Activated CD8-positive, alpha-beta T cell treated with anti-CD3 and anti-CD28 coated beads for 36 hours (primary cell): ENCODE measurements at regions not wholly inside any gene's neighbourhood (a gene's known extent, or its start where the extent isn't known, plus 50 kb on each side); places are given as distances from the start of the nearest gene placed in this dataset.

Experiments used
- ATAC-seq: fragments of 200-7000 bp; cut with Tn5 transposase; one replicate; pipeline ENCODE4 v1.10.0; 2021; ENCODE audit warnings: mild to moderate bottlenecking, moderate library complexity
- CTCF ChIA-PET: fragments of 350-600 bp; sonication (Branson Sonifier 250); formaldehyde crosslinking; loops from one replicate; lab custom pipeline; 2021; ENCODE audit warnings: antibody characterized with exemption; lab: Charles Lee
- POLR2A ChIA-PET: fragments of 350-600 bp; sonication (Branson Sonifier 250); formaldehyde crosslinking; loops from one replicate; lab custom pipeline; 2021; ENCODE audit warnings: antibody characterized with exemption; lab: Charles Lee
- DNase-seq: peaks from one replicate; pipeline ENCODE4 v3.0.0-alpha.2; 2020
- H3K27ac Mint-ChIP-seq: one replicate; pipeline ENCODE4 v1.8.0; 2021; ENCODE audit warnings: mild to moderate bottlenecking, mixed read lengths
- H3K27me3 Mint-ChIP-seq: one replicate; pipeline ENCODE4 v1.8.0; 2021; ENCODE audit warnings: mixed read lengths
- H3K36me3 Mint-ChIP-seq: one replicate; pipeline ENCODE4 v1.8.0; 2021; ENCODE audit warnings: low read depth, mixed read lengths
- H3K4me1 Mint-ChIP-seq: one replicate; pipeline ENCODE4 v1.8.0; 2021; ENCODE audit warnings: low read depth, mixed read lengths
- H3K4me3 Mint-ChIP-seq: one replicate; pipeline ENCODE4 v1.8.0; 2021; ENCODE audit warnings: mild to moderate bottlenecking, moderate library complexity, mixed read lengths
- H3K9me3 Mint-ChIP-seq: one replicate; pipeline ENCODE4 v1.8.0; 2021; ENCODE audit warnings: mixed read lengths
- intact Hi-C: fragments of 100-400 bp; cut with micrococcal nuclease; formaldehyde crosslinking; loops from one replicate; pipeline ENCODE4 v1.10.0; 2022
- TF ChIP-seq, protein P1 (sequence below): fragments of 200-600 bp; IDR thresholded peaks from one replicate; pipeline ENCODE4 v1.8.0; 2022; ENCODE audit warnings: antibody characterized with exemption, mild to moderate bottlenecking

DNA sequence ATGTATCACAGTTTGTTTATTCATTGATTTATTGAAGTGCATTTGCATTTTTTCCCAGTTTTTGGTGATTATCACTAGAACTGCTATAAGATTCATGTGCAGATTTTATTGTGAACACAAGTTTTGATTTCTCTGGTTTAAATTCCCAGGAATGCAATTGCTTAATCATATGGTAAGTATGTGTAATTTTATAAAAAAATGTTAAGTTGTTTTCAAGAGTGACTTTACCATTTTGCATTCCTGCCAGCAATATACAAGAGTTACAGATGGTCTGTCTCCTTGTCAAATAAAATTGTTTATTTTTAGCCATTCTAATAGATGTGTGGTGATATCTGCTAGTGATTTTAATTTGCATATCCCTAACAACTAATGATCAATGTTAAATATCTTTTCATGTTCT, 127.3 kb upstream of the APP start:
- ATAC-seq (no peak), DNase-seq (no peak)
- Mint-ChIP-seq H3K27me3 (peaks cover 2% of the 10 kb centered on the region), H3K4me3 (no peak overlapping the region), H3K27ac (no peak overlapping the region), H3K36me3 (no peaks in the 10 kb centered on the region), H3K9me3 (peaks cover 11% of the 10 kb centered on the region), H3K4me1 (no peaks in the 10 kb centered on the region)
- intact Hi-C loops: no loop called here
- ChIA-PET POLR2A (no interaction called here), CTCF (no interaction called here)
- TF ChIP-seq, protein P1, sequence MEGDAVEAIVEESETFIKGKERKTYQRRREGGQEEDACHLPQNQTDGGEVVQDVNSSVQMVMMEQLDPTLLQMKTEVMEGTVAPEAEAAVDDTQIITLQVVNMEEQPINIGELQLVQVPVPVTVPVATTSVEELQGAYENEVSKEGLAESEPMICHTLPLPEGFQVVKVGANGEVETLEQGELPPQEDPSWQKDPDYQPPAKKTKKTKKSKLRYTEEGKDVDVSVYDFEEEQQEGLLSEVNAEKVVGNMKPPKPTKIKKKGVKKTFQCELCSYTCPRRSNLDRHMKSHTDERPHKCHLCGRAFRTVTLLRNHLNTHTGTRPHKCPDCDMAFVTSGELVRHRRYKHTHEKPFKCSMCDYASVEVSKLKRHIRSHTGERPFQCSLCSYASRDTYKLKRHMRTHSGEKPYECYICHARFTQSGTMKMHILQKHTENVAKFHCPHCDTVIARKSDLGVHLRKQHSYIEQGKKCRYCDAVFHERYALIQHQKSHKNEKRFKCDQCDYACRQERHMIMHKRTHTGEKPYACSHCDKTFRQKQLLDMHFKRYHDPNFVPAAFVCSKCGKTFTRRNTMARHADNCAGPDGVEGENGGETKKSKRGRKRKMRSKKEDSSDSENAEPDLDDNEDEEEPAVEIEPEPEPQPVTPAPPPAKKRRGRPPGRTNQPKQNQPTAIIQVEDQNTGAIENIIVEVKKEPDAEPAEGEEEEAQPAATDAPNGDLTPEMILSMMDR: no peak

DNA sequence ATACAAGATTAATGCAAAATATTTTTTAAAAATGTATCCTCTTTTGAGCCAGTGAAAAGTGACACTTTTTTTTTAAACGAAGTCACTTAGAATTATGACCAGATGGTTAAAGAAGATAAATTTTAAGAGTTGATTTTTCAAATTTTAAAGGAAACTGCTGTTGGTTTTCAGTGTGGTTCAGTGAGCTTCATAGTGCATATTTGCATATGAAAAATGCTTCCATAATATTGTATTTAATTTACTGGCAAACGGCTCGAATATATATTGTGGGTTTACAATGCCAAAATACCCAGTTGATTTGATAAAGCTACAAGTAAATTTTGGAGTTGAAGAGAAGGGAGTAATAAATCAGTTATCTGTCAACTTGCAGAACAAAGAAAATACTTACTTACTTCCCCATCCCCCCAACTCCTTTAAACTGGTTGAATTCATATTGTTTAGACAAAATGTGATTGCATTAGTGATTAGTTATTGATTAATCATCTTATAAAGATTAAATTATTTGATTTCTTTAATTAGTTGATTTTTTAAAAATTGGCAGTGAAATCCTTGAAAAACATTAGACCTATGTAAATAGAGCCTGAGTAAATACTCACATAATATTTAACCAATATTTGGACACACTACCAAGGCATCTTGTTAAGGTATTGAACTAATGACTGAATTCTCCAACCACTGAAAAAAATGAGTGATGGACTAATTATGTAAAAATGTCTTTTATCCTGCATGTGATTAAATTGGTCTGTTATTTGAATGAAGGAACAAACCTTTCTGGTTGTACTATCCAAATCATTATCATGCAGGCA, 122.8 kb upstream of the APP start:
- ChIA-PET POLR2A (no interaction called here), CTCF (no interaction called here)
- intact Hi-C loops: no loop called here
- no peak for DNase-seq
- Mint-ChIP-seq H3K4me1 (no peaks in the 10 kb centered on the region), H3K9me3 (peaks cover 11% of the 10 kb centered on the region), H3K36me3 (no peaks in the 10 kb centered on the region), H3K27me3 (no peaks in the 10 kb centered on the region), H3K4me3 (no peak overlapping the region), H3K27ac (no peak overlapping the region)
- ATAC-seq: no peak
- TF ChIP-seq, protein P1: no peak

DNA sequence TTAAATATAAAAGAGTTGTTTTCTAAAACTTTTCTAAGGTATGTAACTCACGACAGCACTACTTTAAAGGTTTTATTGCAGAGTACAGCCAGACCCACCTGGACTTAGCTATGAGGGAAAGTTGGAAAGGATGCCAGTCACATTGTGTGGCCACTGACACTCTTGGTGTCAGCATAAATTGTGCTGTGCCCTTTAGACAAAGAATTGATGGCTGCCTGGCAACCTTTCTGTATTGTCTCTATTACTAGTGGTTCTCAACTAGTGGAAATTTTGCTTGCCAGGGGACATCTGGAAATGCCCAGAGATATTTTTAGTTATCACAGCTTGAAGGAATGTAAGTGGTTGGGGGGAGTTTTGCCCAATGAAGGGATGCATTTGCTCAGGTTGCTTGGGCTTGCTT, 117.5 kb upstream of the APP start:
- ChIA-PET CTCF (no interaction called here), POLR2A (no interaction called here)
- no peaks in the 10 kb centered on the region for H3K36me3 Mint-ChIP-seq
- H3K27me3 Mint-ChIP-seq: no peaks in the 10 kb centered on the region
- ATAC-seq (no peak), DNase-seq (no peak)
- H3K4me1 Mint-ChIP-seq: no peaks in the 10 kb centered on the region
- TF ChIP-seq, protein P1: no peak
- intact Hi-C loops: no loop called here
- H3K27ac Mint-ChIP-seq: no peak overlapping the region
- no peak overlapping the region for H3K4me3 Mint-ChIP-seq
- no peaks in the 10 kb centered on the region for H3K9me3 Mint-ChIP-seq

DNA sequence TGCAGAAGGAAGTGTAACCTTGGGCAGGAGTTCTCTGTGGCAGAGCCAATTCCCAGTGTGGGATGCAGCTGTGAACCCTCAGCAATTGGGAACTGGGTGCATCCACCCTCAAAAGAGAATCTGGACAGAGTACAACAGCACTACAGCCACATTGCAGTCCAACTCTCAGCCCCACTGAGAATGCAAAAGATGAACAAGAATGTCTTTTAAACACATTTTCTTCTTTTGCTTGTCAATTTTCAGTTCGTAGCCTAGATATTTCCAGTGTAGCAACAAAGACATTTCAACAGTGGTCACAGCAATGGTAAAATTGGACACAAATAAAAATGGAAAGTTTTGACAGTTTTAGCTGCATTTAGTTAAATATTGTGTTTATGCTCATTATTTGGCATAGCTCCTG, 114.0 kb upstream of the APP start:
- H3K4me1 Mint-ChIP-seq: no peaks in the 10 kb centered on the region
- TF ChIP-seq, protein P1: no peak
- ChIA-PET CTCF (no interaction called here), POLR2A (no interaction called here)
- H3K36me3 Mint-ChIP-seq: no peaks in the 10 kb centered on the region
- ATAC-seq (no peak), DNase-seq (no peak)
- H3K4me3 Mint-ChIP-seq: no peak overlapping the region
- H3K9me3 Mint-ChIP-seq: no peaks in the 10 kb centered on the region
- intact Hi-C loops: no loop called here
- H3K27ac Mint-ChIP-seq: no peak overlapping the region
- no peaks in the 10 kb centered on the region for H3K27me3 Mint-ChIP-seq

DNA sequence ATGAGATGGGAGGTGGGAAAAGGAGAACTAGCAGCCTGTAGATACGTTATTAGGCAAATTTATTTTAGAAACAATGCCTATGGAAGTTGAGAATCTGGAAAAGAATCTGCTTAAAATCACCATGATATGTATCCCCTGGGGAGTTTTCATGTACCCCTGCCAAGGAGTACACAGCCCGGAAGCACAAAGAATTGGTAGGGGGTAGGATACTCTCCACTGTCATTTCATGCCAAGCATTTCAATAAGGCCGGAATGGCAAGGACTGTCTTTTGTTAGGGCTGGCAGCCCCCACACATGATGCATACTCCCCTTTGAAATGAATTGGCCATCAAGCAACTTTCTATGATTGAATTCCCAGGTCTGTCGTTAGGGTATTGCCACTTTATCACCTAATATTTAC, 111.5 kb upstream of the APP start:
- TF ChIP-seq, protein P1: no peak
- H3K27me3 Mint-ChIP-seq: no peaks in the 10 kb centered on the region
- CTCF ChIA-PET: no interaction called here
- no peaks in the 10 kb centered on the region for H3K9me3 Mint-ChIP-seq
- POLR2A ChIA-PET: no interaction called here
- H3K27ac Mint-ChIP-seq: no peak overlapping the region
- no peaks in the 10 kb centered on the region for H3K36me3 Mint-ChIP-seq
- DNase-seq (no peak), ATAC-seq (no peak)
- no peak overlapping the region for H3K4me3 Mint-ChIP-seq
- intact Hi-C loops: no loop called here
- H3K4me1 Mint-ChIP-seq: no peaks in the 10 kb centered on the region
